Esophagus squamous epithelium (tissue), 4 donors: ENCODE measurements at regions not wholly inside any gene's neighbourhood (a gene's known extent, or its start where the extent isn't known, plus 50 kb on each side); places are given as distances from the start of the nearest gene placed in this dataset.

Experiments
- POLR2A ChIP-seq, 4 donors: fragments of 450-650 bp; IDR thresholded peaks; one replicate each; pipeline ENCODE4 v1.6.1; 2017; ENCODE audit warnings: antibody characterized with exemption in 4 of 4, mild to moderate bottlenecking in 4 of 4, moderate library complexity in 3 of 4
- TF ChIP-seq, protein P1 (sequence below), 6 experiments: fragments of 450-650 bp in 4 of 6; fragments of 200-600 bp in 2 of 6; sonication (generic) in 2 of 6; IDR thresholded peaks; one replicate each; pipeline ENCODE4 v1.5.1; 2016 to 2019; ENCODE audit warnings: antibody characterized with exemption in 6 of 6, mild to moderate bottlenecking in 4 of 6, moderate library complexity in 4 of 6

DNA sequence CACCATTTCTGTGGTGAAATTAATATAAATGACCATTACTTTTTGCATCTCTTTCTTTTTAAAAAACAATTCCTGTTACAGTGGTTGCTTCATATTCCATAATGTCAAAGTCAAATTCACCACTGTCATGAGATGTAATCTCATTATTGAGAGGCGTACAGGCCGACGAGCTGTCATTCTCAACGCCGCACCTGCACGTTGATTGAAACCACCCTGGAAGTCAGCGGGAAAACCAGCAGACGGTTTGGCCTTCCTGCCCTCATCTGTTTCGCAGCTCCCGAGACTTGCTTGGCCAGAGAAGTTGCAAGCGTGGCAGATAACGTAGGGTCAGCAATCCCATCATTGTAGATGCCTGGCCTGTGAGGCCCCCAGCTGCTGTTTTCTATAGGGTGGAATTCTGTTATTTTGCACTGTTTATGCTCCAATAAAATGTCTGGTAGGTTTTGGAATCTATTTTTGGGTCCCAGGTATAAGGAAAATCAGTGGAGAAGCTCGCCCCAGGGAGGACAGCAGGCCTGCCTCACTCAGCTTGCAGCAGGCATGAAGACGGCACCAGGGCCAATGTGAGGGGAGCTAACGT is 153.4 kb downstream of the SOX1 start:
- TF ChIP-seq, protein P1, sequence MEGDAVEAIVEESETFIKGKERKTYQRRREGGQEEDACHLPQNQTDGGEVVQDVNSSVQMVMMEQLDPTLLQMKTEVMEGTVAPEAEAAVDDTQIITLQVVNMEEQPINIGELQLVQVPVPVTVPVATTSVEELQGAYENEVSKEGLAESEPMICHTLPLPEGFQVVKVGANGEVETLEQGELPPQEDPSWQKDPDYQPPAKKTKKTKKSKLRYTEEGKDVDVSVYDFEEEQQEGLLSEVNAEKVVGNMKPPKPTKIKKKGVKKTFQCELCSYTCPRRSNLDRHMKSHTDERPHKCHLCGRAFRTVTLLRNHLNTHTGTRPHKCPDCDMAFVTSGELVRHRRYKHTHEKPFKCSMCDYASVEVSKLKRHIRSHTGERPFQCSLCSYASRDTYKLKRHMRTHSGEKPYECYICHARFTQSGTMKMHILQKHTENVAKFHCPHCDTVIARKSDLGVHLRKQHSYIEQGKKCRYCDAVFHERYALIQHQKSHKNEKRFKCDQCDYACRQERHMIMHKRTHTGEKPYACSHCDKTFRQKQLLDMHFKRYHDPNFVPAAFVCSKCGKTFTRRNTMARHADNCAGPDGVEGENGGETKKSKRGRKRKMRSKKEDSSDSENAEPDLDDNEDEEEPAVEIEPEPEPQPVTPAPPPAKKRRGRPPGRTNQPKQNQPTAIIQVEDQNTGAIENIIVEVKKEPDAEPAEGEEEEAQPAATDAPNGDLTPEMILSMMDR (IDR thresholded peaks at IDR 0.05) = no peak
- no peak for TF ChIP-seq POLR2A (IDR thresholded peaks at IDR 0.05)
